PC-9 (cell line): ENCODE measurements at regions not wholly inside any gene's neighbourhood (a gene's known extent, or its start where the extent isn't known, plus 50 kb on each side); places are given as distances from the start of the nearest gene placed in this dataset.

Source experiments
- BruUV-seq: library from RNA; stranded (reverse); fragments of 400-500 nt; replicated peaks from 2 replicates; lab custom pipeline; 2021; lab: Mats Ljungman, UMichigan
- CTCF ChIA-PET: fragments of 300-600 bp; sonication (Branson Sonifier 250); formaldehyde crosslinking; loops from one replicate; lab custom pipeline; 2022; ENCODE audit warnings: antibody characterized with exemption; lab: Charles Lee
- POLR2A ChIA-PET: fragments of 300-600 bp; sonication (Branson Sonifier 250); formaldehyde crosslinking; loops from one replicate; lab custom pipeline; 2022; ENCODE audit warnings: antibody characterized with exemption; ENCODE audit not compliant: unreplicated experiment; lab: Charles Lee
- DNase-seq, 2 experiments: peaks; one replicate each; pipeline versions ENCODE4 v3.0.0 to v3.0.0-alpha.2; 2015 to 2022; ENCODE audit warnings: mixed read lengths in 1 of 2
- H2AFZ ChIP-seq: fragments of 200-600 bp; sonication (generic); 2 replicates; pipeline ENCODE4 v1.8.1; 2017; ENCODE audit warnings: antibody characterized with exemption
- H3F3A ChIP-seq: fragments of 200-600 bp; sonication (generic); 2 replicates; pipeline ENCODE4 v1.8.1; 2017; ENCODE audit warnings: antibody characterized with exemption, mild to moderate bottlenecking, low read depth; ENCODE audit not compliant: insufficient read depth
- H3K27ac ChIP-seq: fragments of 200-600 bp; sonication (generic); 2 replicates; pipeline ENCODE4 v1.6.1; 2016; ENCODE audit warnings: mixed run types
- H3K27me3 ChIP-seq: fragments of 200-600 bp; sonication (generic); 2 replicates; pipeline ENCODE4 v1.6.1; 2016; ENCODE audit warnings: low read depth, mixed run types; ENCODE audit not compliant: insufficient read depth
- H3K36me3 ChIP-seq: fragments of 200-600 bp; sonication (generic); 2 replicates; pipeline ENCODE4 v1.6.1; 2016; ENCODE audit warnings: low read depth, mixed run types
- H3K4me1 ChIP-seq: fragments of 200-600 bp; sonication (generic); replicated peaks from 2 replicates; pipeline ENCODE4 v1.6.1; 2016; ENCODE audit warnings: mixed run types; ENCODE audit not compliant: insufficient read depth
- H3K4me2 ChIP-seq: fragments of 200-600 bp; sonication (generic); 2 replicates; pipeline ENCODE4 v1.6.1; 2017; ENCODE audit warnings: mixed run types
- H3K4me3 ChIP-seq: fragments of 200-600 bp; sonication (generic); 2 replicates; pipeline ENCODE4 v1.6.1; 2016; ENCODE audit warnings: mixed run types
- H3K79me2 ChIP-seq: fragments of 200-600 bp; sonication (generic); 2 replicates; pipeline ENCODE4 v1.6.1; 2017; ENCODE audit warnings: low read depth, mixed run types
- H3K9me2 ChIP-seq: fragments of 200-600 bp; sonication (generic); 2 replicates; pipeline ENCODE4 v1.8.1; 2017; ENCODE audit warnings: mild to moderate bottlenecking; ENCODE audit not compliant: insufficient read depth
- H3K9me3 ChIP-seq: fragments of 200-600 bp; sonication (generic); 2 replicates; pipeline ENCODE4 v1.8.1; 2016; ENCODE audit warnings: low read depth; ENCODE audit not compliant: insufficient read depth
- H4K20me1 ChIP-seq: fragments of 200-600 bp; sonication (generic); 2 replicates; pipeline ENCODE4 v1.8.1; 2017; ENCODE audit not compliant: insufficient read depth
- EZH2 ChIP-seq: fragments of 200-600 bp; sonication (generic); IDR thresholded peaks from 2 replicates; pipeline ENCODE4 v1.8.0; 2017; ENCODE audit warnings: antibody characterized with exemption, low read depth
- intact Hi-C: fragments of 100-400 bp; cut with micrococcal nuclease; formaldehyde crosslinking; loops from one replicate; pipeline ENCODE4 v1.10.0; 2022; ENCODE audit not compliant: unreplicated experiment
- TF ChIP-seq, protein P1 (sequence below): fragments of 200-600 bp; sonication (generic); conservative IDR thresholded peaks from 2 replicates; pipeline ENCODE4 v1.6.1; 2017; ENCODE audit warnings: mixed run types, antibody characterized with exemption, mild to moderate bottlenecking, moderate library complexity

DNA sequence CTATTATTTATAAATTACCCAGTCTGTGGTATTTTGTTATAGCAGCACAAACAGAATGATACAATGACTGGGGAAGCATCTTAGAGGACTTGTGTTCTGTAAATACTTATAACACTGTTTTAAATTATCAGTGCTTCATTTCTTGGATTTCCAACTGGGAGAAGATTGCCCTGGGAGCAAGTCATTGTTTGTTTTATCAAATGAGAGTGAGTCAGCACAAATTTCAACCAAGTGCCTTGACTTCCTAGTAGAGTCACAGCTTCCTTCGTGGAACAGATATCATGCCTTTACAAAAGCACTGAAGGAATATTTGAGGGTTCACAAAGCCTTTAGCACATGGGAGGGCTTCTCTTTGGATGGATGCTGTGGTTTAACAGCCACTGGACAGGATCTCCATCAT lies 234.1 kb downstream of the KTN1 start:
- H3K79me2 ChIP-seq, result no peaks in the 10 kb centered on the region
- H3K27me3 ChIP-seq, result no peaks in the 10 kb centered on the region
- H3K27ac ChIP-seq, result no peak overlapping the region
- no peaks in the 10 kb centered on the region for H4K20me1 ChIP-seq
- H3K9me3 ChIP-seq, result 0 out of 2 replicates have a peak, but pooled peaks cover 19% of the 10 kb centered on the region
- TF ChIP-seq EZH2, result no peak
- TF ChIP-seq, protein P1, sequence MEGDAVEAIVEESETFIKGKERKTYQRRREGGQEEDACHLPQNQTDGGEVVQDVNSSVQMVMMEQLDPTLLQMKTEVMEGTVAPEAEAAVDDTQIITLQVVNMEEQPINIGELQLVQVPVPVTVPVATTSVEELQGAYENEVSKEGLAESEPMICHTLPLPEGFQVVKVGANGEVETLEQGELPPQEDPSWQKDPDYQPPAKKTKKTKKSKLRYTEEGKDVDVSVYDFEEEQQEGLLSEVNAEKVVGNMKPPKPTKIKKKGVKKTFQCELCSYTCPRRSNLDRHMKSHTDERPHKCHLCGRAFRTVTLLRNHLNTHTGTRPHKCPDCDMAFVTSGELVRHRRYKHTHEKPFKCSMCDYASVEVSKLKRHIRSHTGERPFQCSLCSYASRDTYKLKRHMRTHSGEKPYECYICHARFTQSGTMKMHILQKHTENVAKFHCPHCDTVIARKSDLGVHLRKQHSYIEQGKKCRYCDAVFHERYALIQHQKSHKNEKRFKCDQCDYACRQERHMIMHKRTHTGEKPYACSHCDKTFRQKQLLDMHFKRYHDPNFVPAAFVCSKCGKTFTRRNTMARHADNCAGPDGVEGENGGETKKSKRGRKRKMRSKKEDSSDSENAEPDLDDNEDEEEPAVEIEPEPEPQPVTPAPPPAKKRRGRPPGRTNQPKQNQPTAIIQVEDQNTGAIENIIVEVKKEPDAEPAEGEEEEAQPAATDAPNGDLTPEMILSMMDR, result no peak
- no peaks in the 10 kb centered on the region for H3K9me2 ChIP-seq
- peaks cover 13% of the 10 kb centered on the region for H3K4me1 ChIP-seq
- BruUV-seq, result no TSS peak
- peak overlapping the region; percentile 33; the same call in 1 of the 2 replicates for H2AFZ ChIP-seq
- no peaks in the 10 kb centered on the region for H3K36me3 ChIP-seq
- no peak for DNase-seq
- H3K4me2 ChIP-seq, result no peak overlapping the region
- ChIA-PET POLR2A (interaction anchor here (0.5 kb wide), 1 partner anchor 111 kb away, joined by 5 read pairs; no protein-coding TSS in a partner anchor), CTCF (no interaction called here)
- H3K4me3 ChIP-seq, result no peak overlapping the region
- H3F3A ChIP-seq, result no peaks in the 10 kb centered on the region
- intact Hi-C loops, result no loop called here

DNA sequence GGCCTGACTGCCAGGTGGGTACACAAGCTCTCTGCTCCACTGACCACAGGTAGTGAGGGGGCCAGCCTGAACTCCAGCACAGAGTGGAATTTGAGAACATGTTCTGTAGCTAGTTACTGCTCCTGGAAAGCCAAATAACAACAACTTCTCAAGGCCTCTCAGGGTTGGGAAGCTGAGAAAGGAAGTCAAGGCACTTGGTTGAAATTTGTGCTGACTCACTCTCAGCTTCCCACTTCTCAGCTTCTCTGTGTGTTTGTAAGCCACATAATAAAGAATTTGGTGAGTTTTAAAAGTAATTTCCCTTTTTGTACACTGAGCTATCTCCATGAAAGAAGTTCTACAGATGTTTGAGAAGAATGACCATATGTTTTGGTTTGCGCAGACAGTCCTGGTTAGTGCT lies 234.9 kb downstream of the KTN1 start:
- no peaks in the 10 kb centered on the region for H3K27me3 ChIP-seq
- H3K9me3 ChIP-seq, result 0 out of 2 replicates have a peak, but pooled peaks cover 19% of the 10 kb centered on the region
- no peaks in the 10 kb centered on the region for H3K36me3 ChIP-seq
- H3K9me2 ChIP-seq, result no peaks in the 10 kb centered on the region
- POLR2A ChIA-PET, result interaction anchor here (0.7 kb wide), 1 partner anchor 81 kb away, joined by 3 read pairs; no protein-coding TSS in a partner anchor
- no peaks in the 10 kb centered on the region for H4K20me1 ChIP-seq
- peaks cover 13% of the 10 kb centered on the region for H3K4me1 ChIP-seq
- H3K27ac ChIP-seq, result no peak overlapping the region
- no peak for DNase-seq
- no peak overlapping the region for H3K4me3 ChIP-seq
- CTCF ChIA-PET, result no interaction called here
- no peak overlapping the region for H3K4me2 ChIP-seq
- H3F3A ChIP-seq, result no peaks in the 10 kb centered on the region
- intact Hi-C loops, result no loop called here
- no TSS peak for BruUV-seq
- no peak for TF ChIP-seq EZH2
- TF ChIP-seq, protein P1, result no peak
- peak overlapping the region; percentile 59; the same call in 1 of the 2 replicates for H2AFZ ChIP-seq
- no peaks in the 10 kb centered on the region for H3K79me2 ChIP-seq

DNA sequence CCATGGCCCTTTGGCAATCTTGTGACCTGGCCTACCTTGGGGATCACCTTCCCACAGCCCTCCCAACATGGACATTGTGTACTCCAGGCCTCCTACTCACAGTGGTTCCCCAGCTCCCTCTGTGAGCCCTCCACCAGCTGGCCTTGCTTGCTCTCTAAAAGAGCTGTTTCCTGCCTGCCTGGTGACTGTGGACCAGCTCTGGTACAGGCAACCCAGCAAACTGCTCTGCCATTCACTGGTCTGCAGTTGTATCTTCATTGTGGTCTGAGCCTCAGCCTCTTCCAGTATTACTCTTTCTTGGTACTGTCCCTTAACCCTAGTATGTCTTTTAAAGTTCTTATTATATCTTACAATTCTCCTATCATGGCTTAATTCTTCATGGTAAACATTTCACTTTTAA lies 236.2 kb downstream of the KTN1 start:
- no peak for DNase-seq
- Histone ChIP-seq H3F3A (no peaks in the 10 kb centered on the region), H3K4me3 (no peak overlapping the region), H3K36me3 (no peaks in the 10 kb centered on the region), H4K20me1 (no peaks in the 10 kb centered on the region), H3K79me2 (no peaks in the 10 kb centered on the region), H3K4me2 (no peak overlapping the region), H3K9me3 (peaks cover 19% of the 10 kb centered on the region; the same call in 1 of the 2 replicates), H3K27ac (no peak overlapping the region), H3K9me2 (no peaks in the 10 kb centered on the region), H3K4me1 (peaks cover 13% of the 10 kb centered on the region), H3K27me3 (no peaks in the 10 kb centered on the region), H2AFZ (no peak overlapping the region)
- intact Hi-C loops, result no loop called here
- no TSS peak for BruUV-seq
- TF ChIP-seq, protein P1, result no peak
- no peak for TF ChIP-seq EZH2
- ChIA-PET POLR2A (no interaction called here), CTCF (no interaction called here)
